Endothelial cell (in vitro differentiated cells): ENCODE measurements at regions not wholly inside any gene's neighbourhood (a gene's known extent, or its start where the extent isn't known, plus 50 kb on each side); places are given as distances from the start of the nearest gene placed in this dataset.

ENCODE experiments used
- DNase-seq: peaks from one replicate; pipeline ENCODE4 v3.0.0; 2021; ENCODE audit warnings: low spot score
- H3K27ac Mint-ChIP-seq: one replicate; pipeline ENCODE4 v1.8.0; 2021; ENCODE audit warnings: mixed read lengths, inconsistent platforms; ENCODE audit not compliant: unreplicated experiment
- H3K27me3 Mint-ChIP-seq: one replicate; pipeline ENCODE4 v1.8.0; 2021; ENCODE audit warnings: mild to moderate bottlenecking, moderate library complexity, mixed read lengths, inconsistent platforms; ENCODE audit not compliant: unreplicated experiment
- H3K36me3 Mint-ChIP-seq: one replicate; pipeline ENCODE4 v1.8.0; 2021; ENCODE audit warnings: mild to moderate bottlenecking, low read depth, mixed read lengths, inconsistent platforms; ENCODE audit not compliant: unreplicated experiment
- H3K4me1 Mint-ChIP-seq: one replicate; pipeline ENCODE4 v1.8.0; 2021; ENCODE audit warnings: mild to moderate bottlenecking, mixed read lengths, inconsistent platforms; ENCODE audit not compliant: unreplicated experiment
- H3K4me3 Mint-ChIP-seq: one replicate; pipeline ENCODE4 v1.8.0; 2021; ENCODE audit warnings: mild to moderate bottlenecking, mixed read lengths, inconsistent platforms; ENCODE audit not compliant: unreplicated experiment
- H3K9me3 Mint-ChIP-seq: one replicate; pipeline ENCODE4 v1.8.0; 2021; ENCODE audit warnings: mixed read lengths, inconsistent platforms; ENCODE audit not compliant: unreplicated experiment
- TF ChIP-seq, protein P1 (sequence below): fragments of 200-600 bp; sonication (generic); IDR thresholded peaks from one replicate; pipeline ENCODE4 v1.5.0; 2021; ENCODE audit warnings: antibody characterized with exemption; ENCODE audit not compliant: unreplicated experiment

DNA sequence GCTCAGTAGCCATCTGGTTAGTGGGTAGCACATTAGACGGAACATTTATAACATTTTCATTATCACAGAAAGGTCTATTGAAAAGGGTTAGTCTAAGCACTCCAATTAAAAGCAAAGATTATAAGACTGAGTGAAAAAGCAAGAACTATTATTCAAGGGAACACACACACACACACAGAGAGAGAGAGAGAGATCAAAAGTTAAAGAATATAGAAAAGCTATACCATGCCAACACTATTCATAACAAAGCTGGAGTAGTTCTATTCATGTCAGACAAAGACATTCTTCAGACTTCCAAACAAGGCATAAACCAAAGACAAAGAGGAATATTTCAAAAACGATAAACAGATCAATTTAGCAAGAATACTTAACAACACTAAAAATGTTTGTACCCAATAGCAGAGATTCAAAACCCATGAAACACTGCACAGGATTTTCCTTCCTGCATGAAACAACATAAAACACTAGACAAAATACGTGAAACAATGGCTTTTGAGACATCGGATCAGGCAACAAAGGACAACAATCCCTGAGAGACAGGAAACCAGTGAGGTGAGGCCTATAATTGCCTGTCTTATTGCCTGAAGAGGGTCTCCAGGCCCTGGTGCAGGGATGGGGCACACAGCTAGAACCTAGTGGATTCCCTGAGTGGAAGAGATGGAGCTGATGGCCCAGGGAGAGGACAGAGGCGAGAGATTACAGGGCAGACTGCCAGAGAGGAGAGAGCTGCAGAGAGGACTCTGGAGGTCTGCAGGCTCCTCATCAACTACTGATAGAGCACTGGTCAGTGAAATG, 83.6 kb upstream of the NPAS2 start:
- H3K27ac Mint-ChIP-seq = peak overlapping the region; percentile 78
- H3K4me3 Mint-ChIP-seq = no peak overlapping the region
- DNase-seq = no peak
- peaks cover 14% of the 10 kb centered on the region for H3K4me1 Mint-ChIP-seq
- no peaks in the 10 kb centered on the region for H3K27me3 Mint-ChIP-seq
- TF ChIP-seq, protein P1, sequence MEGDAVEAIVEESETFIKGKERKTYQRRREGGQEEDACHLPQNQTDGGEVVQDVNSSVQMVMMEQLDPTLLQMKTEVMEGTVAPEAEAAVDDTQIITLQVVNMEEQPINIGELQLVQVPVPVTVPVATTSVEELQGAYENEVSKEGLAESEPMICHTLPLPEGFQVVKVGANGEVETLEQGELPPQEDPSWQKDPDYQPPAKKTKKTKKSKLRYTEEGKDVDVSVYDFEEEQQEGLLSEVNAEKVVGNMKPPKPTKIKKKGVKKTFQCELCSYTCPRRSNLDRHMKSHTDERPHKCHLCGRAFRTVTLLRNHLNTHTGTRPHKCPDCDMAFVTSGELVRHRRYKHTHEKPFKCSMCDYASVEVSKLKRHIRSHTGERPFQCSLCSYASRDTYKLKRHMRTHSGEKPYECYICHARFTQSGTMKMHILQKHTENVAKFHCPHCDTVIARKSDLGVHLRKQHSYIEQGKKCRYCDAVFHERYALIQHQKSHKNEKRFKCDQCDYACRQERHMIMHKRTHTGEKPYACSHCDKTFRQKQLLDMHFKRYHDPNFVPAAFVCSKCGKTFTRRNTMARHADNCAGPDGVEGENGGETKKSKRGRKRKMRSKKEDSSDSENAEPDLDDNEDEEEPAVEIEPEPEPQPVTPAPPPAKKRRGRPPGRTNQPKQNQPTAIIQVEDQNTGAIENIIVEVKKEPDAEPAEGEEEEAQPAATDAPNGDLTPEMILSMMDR = no peak
- no peaks in the 10 kb centered on the region for H3K9me3 Mint-ChIP-seq
- no peaks in the 10 kb centered on the region for H3K36me3 Mint-ChIP-seq

DNA sequence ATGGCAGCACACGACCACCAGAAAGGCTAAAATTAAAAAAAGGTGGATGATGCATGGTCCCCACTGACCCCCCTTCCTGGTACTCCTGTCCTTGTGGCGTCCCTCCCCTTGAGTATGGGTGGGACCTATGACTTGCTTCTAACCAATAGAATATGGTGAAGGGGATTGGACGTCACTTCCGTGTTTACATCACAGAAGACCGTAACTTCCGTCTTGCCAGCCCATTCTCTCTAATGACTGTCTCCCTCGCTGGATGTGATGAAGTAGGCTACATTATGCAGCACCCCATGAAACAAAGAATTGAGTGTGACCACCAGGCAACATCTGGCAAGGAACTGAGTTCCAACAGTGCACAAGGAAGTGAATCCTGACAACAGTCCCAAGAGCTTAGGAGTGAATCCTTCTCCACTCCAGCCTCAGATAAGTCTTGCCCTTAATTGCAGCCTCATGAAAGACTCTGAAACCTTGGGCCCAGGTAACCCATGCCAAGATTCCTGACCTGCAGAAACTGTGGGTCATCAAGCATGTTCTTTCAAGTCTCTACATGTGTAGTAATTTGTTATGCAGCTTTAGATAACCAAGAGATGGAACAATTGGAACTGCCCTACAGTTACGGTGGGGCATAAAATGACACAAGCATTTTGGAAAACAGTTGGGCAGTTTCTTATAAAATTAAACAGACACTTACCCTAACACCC, 80.1 kb upstream of the NPAS2 start:
- Mint-ChIP-seq H3K9me3 (no peaks in the 10 kb centered on the region), H3K4me1 (peaks cover 11% of the 10 kb centered on the region), H3K4me3 (no peak overlapping the region), H3K36me3 (no peaks in the 10 kb centered on the region), H3K27me3 (no peaks in the 10 kb centered on the region), H3K27ac (no peak overlapping the region)
- no peak for DNase-seq
- TF ChIP-seq, protein P1 = no peak

DNA sequence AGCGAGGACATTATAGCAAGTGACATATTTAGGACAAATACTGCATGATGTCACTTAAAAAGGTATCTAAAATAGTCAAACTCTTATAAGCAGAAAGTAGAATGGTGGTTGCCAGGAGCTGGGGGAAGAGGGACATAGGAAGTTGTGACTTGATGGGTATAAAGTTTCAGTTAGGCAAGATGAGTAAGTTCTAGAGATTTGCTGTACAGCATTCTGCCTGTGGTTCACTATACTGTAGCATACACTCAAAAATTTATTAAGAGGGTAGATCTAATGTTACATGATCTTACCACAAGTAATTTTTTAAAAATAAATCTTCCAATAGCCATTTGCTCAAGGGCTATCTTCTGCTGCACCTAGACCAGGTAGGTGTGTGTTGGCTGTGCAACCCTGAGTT, 78.1 kb upstream of the NPAS2 start:
- TF ChIP-seq, protein P1 = no peak
- Mint-ChIP-seq H3K36me3 (no peaks in the 10 kb centered on the region), H3K27ac (no peak overlapping the region), H3K4me1 (peaks cover 1% of the 10 kb centered on the region), H3K9me3 (no peaks in the 10 kb centered on the region), H3K27me3 (no peaks in the 10 kb centered on the region), H3K4me3 (no peak overlapping the region)
- DNase-seq = no peak

DNA sequence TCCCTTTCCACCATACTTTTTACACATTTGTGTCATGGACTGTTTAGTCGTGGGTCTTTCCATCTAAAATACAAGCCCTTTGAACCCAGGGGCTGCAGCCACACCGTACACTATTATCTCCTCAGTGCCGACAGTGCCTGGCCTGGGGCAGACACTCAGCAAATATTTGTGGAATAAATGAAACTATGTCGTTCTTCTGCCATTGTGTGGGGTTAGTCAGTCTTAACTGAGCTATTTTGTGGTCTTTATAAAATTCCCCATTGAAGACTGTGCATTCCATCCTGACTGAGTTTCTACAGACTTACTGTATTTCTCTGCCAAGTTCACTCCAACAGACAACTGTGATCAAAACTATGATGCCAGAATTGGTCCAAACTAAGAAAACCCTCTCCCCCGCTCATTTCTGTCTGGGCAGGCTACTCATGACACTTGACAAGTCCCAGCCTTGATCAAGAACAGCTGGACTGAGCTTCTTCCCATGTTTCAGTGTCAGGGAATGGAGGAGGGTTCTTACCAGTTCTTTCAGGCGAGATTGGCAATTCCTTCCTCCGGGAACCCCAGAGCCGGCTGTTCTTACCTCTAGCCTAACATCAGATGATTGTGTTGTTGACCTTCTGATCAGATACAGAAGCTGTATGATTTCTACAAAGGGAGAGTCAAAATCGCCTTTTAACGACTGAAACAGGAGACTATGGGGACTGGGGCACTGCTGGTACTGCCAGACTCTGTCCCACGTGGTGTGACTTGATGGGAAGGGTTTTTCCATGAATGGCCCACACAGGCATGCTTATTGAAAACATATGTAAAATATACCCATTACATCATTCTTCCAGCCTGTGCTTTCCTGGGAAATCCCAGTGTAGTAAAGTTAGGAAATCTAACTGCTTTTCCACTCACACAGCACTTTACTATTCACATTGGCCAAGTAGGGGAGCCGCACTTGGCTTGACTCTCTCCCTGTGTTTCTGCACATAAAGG, 77.4 kb upstream of the NPAS2 start:
- Mint-ChIP-seq H3K27ac (no peak overlapping the region), H3K36me3 (no peaks in the 10 kb centered on the region), H3K4me3 (no peak overlapping the region), H3K4me1 (no peaks in the 10 kb centered on the region), H3K9me3 (no peaks in the 10 kb centered on the region), H3K27me3 (no peaks in the 10 kb centered on the region)
- TF ChIP-seq, protein P1 = no peak
- no peak for DNase-seq
